HCT116 (cell line): ENCODE measurements at regions not wholly inside any gene's neighbourhood (a gene's known extent, or its start where the extent isn't known, plus 50 kb on each side); places are given as distances from the start of the nearest gene placed in this dataset.

Source experiments
- ATAC-seq: fragments of 200-7000 bp; cut with Tn5 transposase; 2 replicates; pipeline ENCODE4 v1.9.1; 2020; ENCODE audit warnings: mild to moderate bottlenecking, moderate library complexity
- BruUV-seq: library from RNA; stranded (reverse); fragments of 400-500 nt; replicated peaks from 2 replicates; lab custom pipeline; 2021; lab: Mats Ljungman, UMichigan
- CTCF ChIA-PET: fragments of 300-600 bp; sonication (Branson Sonifier 250); formaldehyde crosslinking; loops from one replicate; lab custom pipeline; 2021; ENCODE audit warnings: antibody characterized with exemption; lab: Charles Lee
- POLR2A ChIA-PET: fragments of 300-600, 350-600 bp; sonication (Branson Sonifier 250); formaldehyde crosslinking; loops from one replicate; lab custom pipeline; 2021; ENCODE audit warnings: antibody characterized with exemption; lab: Charles Lee
- RAD21 ChIA-PET, 2 experiments: fragments of 300-600 bp; sonication (Branson Sonifier 250); formaldehyde crosslinking; loops; one replicate each; lab custom pipeline; 2023; ENCODE audit warnings: low total read pairs in 2 of 2; ENCODE audit not compliant: uncharacterized antibody in 2 of 2, unreplicated experiment in 2 of 2, low non-redundant PET in 1 of 2; lab: Charles Lee
- DNase-seq: peaks from one replicate; pipeline ENCODE4 v3.0.0-alpha.2; 2010; ENCODE audit warnings: low read depth, low spot score
- H2AFZ ChIP-seq: fragments of 200-600 bp; shearing (Covaris generic), sonication (generic); 2 replicates; pipeline ENCODE4 v1.6.1; 2017; ENCODE audit warnings: low read depth, mixed run types, mixed read lengths, antibody characterized with exemption, low read length; ENCODE audit not compliant: poor library complexity, severe bottlenecking
- H3K27ac ChIP-seq: 2 replicates; pipeline ENCODE4 v1.5.1; 2012; ENCODE audit warnings: low read depth, low read length
- H3K27me3 ChIP-seq: fragments of 200-600 bp; sonication (generic); 2 replicates; pipeline ENCODE4 v1.6.1; 2016; ENCODE audit warnings: mixed run types, low read length, mixed read lengths; ENCODE audit not compliant: insufficient read depth
- H3K36me3 ChIP-seq, 2 experiments: fragments of 200-500 bp in 1 of 2; fragments of 200-600 bp in 1 of 2; sonication (Bioruptor generic) in 1 of 2; sonication (generic) in 1 of 2; 2 replicates each; pipeline versions ENCODE4 v1.5.1 to v1.6.1; 2014 to 2016; ENCODE audit warnings: low read length in 2 of 2, inconsistent platforms in 1 of 2, mixed read lengths in 1 of 2, mixed run types in 1 of 2; ENCODE audit not compliant: insufficient read depth in 2 of 2, control insufficient read depth in 1 of 2
- H3K4me1 ChIP-seq, 2 experiments: fragments of 200-600 bp in 1 of 2; sonication (generic) in 1 of 2; 2 replicates each; pipeline versions ENCODE4 v1.5.1 to v1.6.1; 2012 to 2017; ENCODE audit warnings: low read length in 2 of 2, inconsistent platforms in 1 of 2, mild to moderate bottlenecking in 1 of 2, mixed read lengths in 1 of 2, mixed run types in 1 of 2, moderate library complexity in 1 of 2; ENCODE audit not compliant: insufficient read depth in 2 of 2, control insufficient read depth in 1 of 2
- H3K4me2 ChIP-seq: fragments of 200-600 bp; sonication (generic); 2 replicates; pipeline ENCODE4 v1.6.1; 2017; ENCODE audit warnings: mixed run types, low read length, mixed read lengths
- H3K4me3 ChIP-seq, 2 experiments: fragments of 200-600 bp in 1 of 2; sonication (generic) in 1 of 2; replicated peaks in 1 of 2; 2 replicates each; pipeline ENCODE4 v1.5.1; 2011 to 2016; ENCODE audit warnings: low read length in 2 of 2, control low read depth in 1 of 2, low read depth in 1 of 2, mild to moderate bottlenecking in 1 of 2, mixed read lengths in 1 of 2, mixed run types in 1 of 2
- H3K79me2 ChIP-seq: fragments of 200-600 bp; sonication (generic); 2 replicates; pipeline ENCODE4 v1.6.1; 2017; ENCODE audit warnings: mild to moderate bottlenecking, mixed run types, low read length, moderate library complexity, mixed read lengths; ENCODE audit not compliant: insufficient read depth
- H3K9ac ChIP-seq: fragments of 200-600 bp; sonication (generic); 2 replicates; pipeline ENCODE4 v1.6.1; 2016; ENCODE audit warnings: low read length, mixed read lengths
- H3K9me2 ChIP-seq: fragments of 200-600 bp; sonication (generic), shearing (Covaris generic); 2 replicates; pipeline ENCODE4 v1.6.1; 2017; ENCODE audit warnings: mixed run types, mild to moderate bottlenecking, moderate library complexity; ENCODE audit not compliant: insufficient read depth
- H3K9me3 ChIP-seq, 2 experiments: fragments of 200-500 bp in 1 of 2; fragments of 200-600 bp in 1 of 2; sonication (Bioruptor generic) in 1 of 2; sonication (generic) in 1 of 2; 2 replicates each; pipeline ENCODE4 v1.6.1; 2014 to 2017; ENCODE audit warnings: low read length in 2 of 2, mixed read lengths in 2 of 2, inconsistent platforms in 1 of 2, low read depth in 1 of 2, mild to moderate bottlenecking in 1 of 2, mixed run types in 1 of 2, moderate library complexity in 1 of 2; ENCODE audit not compliant: control insufficient read depth in 1 of 2, insufficient read depth in 1 of 2
- H4K20me1 ChIP-seq: fragments of 200-600 bp; sonication (generic), shearing (Covaris generic); 2 replicates; pipeline ENCODE4 v1.6.1; 2017; ENCODE audit warnings: mixed run types, mild to moderate bottlenecking, moderate library complexity; ENCODE audit not compliant: insufficient read depth
- CBX3 ChIP-seq: IDR thresholded peaks from 2 replicates; pipeline ENCODE4 v1.6.1; 2012; ENCODE audit warnings: low read depth
- CEBPB ChIP-seq: IDR thresholded peaks from 2 replicates; pipeline ENCODE4 v1.6.1; 2012; ENCODE audit warnings: low read depth
- CTCF ChIP-seq, 3 experiments: fragments of 200-600 bp in 1 of 3; sonication (generic) in 1 of 3; IDR thresholded peaks in 2 of 3; conservative IDR thresholded peaks in 1 of 3; 2 replicates each; pipeline ENCODE4 v1.5.1; 2012 to 2017; ENCODE audit warnings: low read depth in 2 of 3, low read length in 2 of 3, antibody characterized with exemption in 1 of 3, borderline replicate concordance in 1 of 3, control low read depth in 1 of 3, mild to moderate bottlenecking in 1 of 3, mixed read lengths in 1 of 3, mixed run types in 1 of 3, moderate library complexity in 1 of 3; ENCODE audit not compliant: insufficient read depth in 1 of 3
- EGR1 ChIP-seq: IDR thresholded peaks from 2 replicates; pipeline ENCODE4 v1.6.1; 2012; ENCODE audit warnings: low read depth
- ELF1 ChIP-seq: IDR thresholded peaks from 2 replicates; pipeline ENCODE4 v1.6.1; 2012; ENCODE audit warnings: low read depth, borderline replicate concordance
- EZH2 ChIP-seq: fragments of 200-600 bp; sonication (generic); IDR thresholded peaks from 2 replicates; pipeline ENCODE4 v1.6.1; 2017; ENCODE audit warnings: antibody characterized with exemption, mixed run types
- EZH2phosphoT487 ChIP-seq: fragments of 200-600 bp; IDR thresholded peaks from 2 replicates; pipeline ENCODE4 v1.6.1; 2018; ENCODE audit warnings: antibody characterized with exemption, borderline replicate concordance
- FOSL1 ChIP-seq: IDR thresholded peaks from 2 replicates; pipeline ENCODE4 v1.6.1; 2012; ENCODE audit warnings: low read depth
- JUND ChIP-seq: IDR thresholded peaks from 2 replicates; pipeline ENCODE4 v1.6.1; 2012
- MAX ChIP-seq: IDR thresholded peaks from 2 replicates; pipeline ENCODE4 v1.6.1; 2012
- POLR2A ChIP-seq: IDR thresholded peaks from 2 replicates; pipeline ENCODE4 v1.7.0; 2011; ENCODE audit warnings: borderline replicate concordance; ENCODE audit not compliant: insufficient read depth, insufficient read length; ENCODE audit errors: extremely low read depth
- POLR2AphosphoS5 ChIP-seq: IDR thresholded peaks from 2 replicates; pipeline ENCODE4 v1.6.1; 2011; ENCODE audit warnings: mild to moderate bottlenecking, low read depth, low read length, moderate library complexity
- RAD21 ChIP-seq: IDR thresholded peaks from 2 replicates; pipeline ENCODE4 v1.6.1; 2012; ENCODE audit warnings: low read depth, mild to moderate bottlenecking
- SP1 ChIP-seq: IDR thresholded peaks from 2 replicates; pipeline ENCODE4 v1.6.1; 2012; ENCODE audit warnings: low read depth
- TCF7L2 ChIP-seq: IDR thresholded peaks from 2 replicates; pipeline ENCODE4 v1.7.0; 2011; ENCODE audit warnings: borderline replicate concordance, inconsistent platforms; ENCODE audit not compliant: insufficient read depth, insufficient read length; ENCODE audit errors: extremely low read depth
- YY1 ChIP-seq: IDR thresholded peaks from 2 replicates; pipeline ENCODE4 v1.6.1; 2011; ENCODE audit warnings: low read length, low read depth, moderate library complexity, mild to moderate bottlenecking; ENCODE audit not compliant: insufficient replicate concordance; ENCODE audit errors: extremely low read depth
- ZBTB33 ChIP-seq: IDR thresholded peaks from 2 replicates; pipeline ENCODE4 v1.6.1; 2011; ENCODE audit warnings: mild to moderate bottlenecking, low read length, moderate library complexity; ENCODE audit not compliant: insufficient replicate concordance; ENCODE audit errors: extremely low read depth
- intact Hi-C: fragments of 100-400 bp; cut with micrococcal nuclease; formaldehyde crosslinking; loops from 2 replicates; pipeline ENCODE4 v1.10.0; 2022
- TF ChIP-seq, protein P1 (sequence below): IDR thresholded peaks from 2 replicates; pipeline ENCODE4 v1.6.1; 2012

- no peaks in the 10 kb centered on the region for H3K4me1 ChIP-seq
- no peaks in the 10 kb centered on the region for H4K20me1 ChIP-seq
- ChIA-PET POLR2A (no interaction called here), RAD21 (no interaction called here), CTCF (no interaction called here)
- H3K27ac ChIP-seq = no peak overlapping the region
- intact Hi-C loops = no loop called here
- H3K27me3 ChIP-seq = no peaks in the 10 kb centered on the region
- no peak overlapping the region for H2AFZ ChIP-seq
- H3K4me2 ChIP-seq = no peak overlapping the region
- no peaks in the 10 kb centered on the region for H3K79me2 ChIP-seq
- no peak for ATAC-seq
- no peak overlapping the region for H3K4me3 ChIP-seq
- DNase-seq = no peak
- TF ChIP-seq YY1 = no peak
- TF ChIP-seq MAX = no peak
- TF ChIP-seq EGR1 = no peak
- no peak for TF ChIP-seq CEBPB
- no peak for TF ChIP-seq FOSL1
- TF ChIP-seq RAD21 = no peak
- no peak for TF ChIP-seq POLR2AphosphoS5
- TF ChIP-seq, protein P1, sequence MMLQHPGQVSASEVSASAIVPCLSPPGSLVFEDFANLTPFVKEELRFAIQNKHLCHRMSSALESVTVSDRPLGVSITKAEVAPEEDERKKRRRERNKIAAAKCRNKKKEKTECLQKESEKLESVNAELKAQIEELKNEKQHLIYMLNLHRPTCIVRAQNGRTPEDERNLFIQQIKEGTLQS = no peak
- TF ChIP-seq EZH2 = no peak
- TF ChIP-seq ZBTB33 = no peak
- TF ChIP-seq EZH2phosphoT487 = no peak
- no peak for TF ChIP-seq TCF7L2
- TF ChIP-seq JUND = no peak
- TF ChIP-seq SP1 = no peak
- no peak for TF ChIP-seq ELF1
- TF ChIP-seq CTCF (IDR thresholded peaks at IDR 0.05 in 2 of 3, conservative IDR thresholded peaks at IDR 0.05 in 1 of 3; ENCODE audit: borderline replicate concordance in 1 of 3, insufficient read depth in 1 of 3, low read depth in 2 of 3, low read length in 2 of 3) = no peak
- no peak for TF ChIP-seq CBX3
- TF ChIP-seq POLR2A = no peak
- no peaks in the 10 kb centered on the region for H3K9me2 ChIP-seq
- no peaks in the 10 kb centered on the region for H3K36me3 ChIP-seq
- no TSS peak for BruUV-seq
- H3K9me3 ChIP-seq = peaks cover 0 to 22% of the 10 kb centered on the region in 2 experiments; a peak in 2 of 4 replicates
- no peak overlapping the region for H3K9ac ChIP-seq
These were observed 408.7 kb upstream of the ADARB2 start for GRCh38 chr10:2145926-2146478.
